OCI-LY3 (cell line): ENCODE measurements at regions not wholly inside any gene's neighbourhood (a gene's known extent, or its start where the extent isn't known, plus 50 kb on each side); places are given as distances from the start of the nearest gene placed in this dataset.

Experiments
- CTCF ChIP-seq: fragments of 200-600, 300-600 bp; sonication (generic); IDR thresholded peaks from 2 replicates; pipeline ENCODE4 v1.5.1; 2014; ENCODE audit warnings: antibody characterized with exemption, low read length, low read depth
- EZH2phosphoT487 ChIP-seq: fragments of 200-600 bp; shearing (Covaris generic); IDR thresholded peaks from 2 replicates; pipeline ENCODE4 v1.6.1; 2018; ENCODE audit warnings: antibody characterized with exemption, mixed run types, low read depth

GRCh38 chr1:219414250-219414649 lies 198.7 kb downstream of the ZC3H11B start:
- TF ChIP-seq CTCF = no peak
- TF ChIP-seq EZH2phosphoT487 = no peak
